ENCODE measurements at regions not wholly inside any gene's neighbourhood (a gene's known extent, or its start where the extent isn't known, plus 50 kb on each side); places are given as distances from the start of the nearest gene placed in this dataset.
"Not testable (repeated sequence)": the region's sequence is repeated elsewhere in the genome, so short reads cannot be mapped to it uniquely, and the experiment has no call there.

- ATAC-seq (ENCODE audit: insufficient read depth, low FRiP score) (no peak), DNase-seq (no peak)
- Histone ChIP-seq H3K27ac (ENCODE audit: low read depth in 1 of 2, low read length in 1 of 2) (no peak overlapping the region), H3K27me3 (ENCODE audit: control insufficient read depth in 3 of 3, insufficient read depth in 3 of 3, low read length in 2 of 3) (peaks cover 0 to 3% (median 0%) of the 10 kb centered on the region in 3 donors), H3K9me3 (ENCODE audit: control insufficient read depth in 4 of 4, insufficient read depth in 3 of 4, low read length in 3 of 4) (peaks cover 0 to 5% (median 2%) of the 10 kb centered on the region in 4 donors), H3K9ac (ENCODE audit: insufficient read depth in 1 of 2, low read length in 2 of 2) (no peak overlapping the region), H3K4me3 (no peak overlapping the region), H3K4me1 (ENCODE audit: control insufficient read depth in 5 of 5, insufficient read depth in 5 of 5, low read length in 5 of 5) (no peaks in the 10 kb centered on the region), H3K36me3 (ENCODE audit: control insufficient read depth in 4 of 4, insufficient read depth in 4 of 4, low read length in 4 of 4) (no peaks in the 10 kb centered on the region)
- TF ChIP-seq, protein P1, sequence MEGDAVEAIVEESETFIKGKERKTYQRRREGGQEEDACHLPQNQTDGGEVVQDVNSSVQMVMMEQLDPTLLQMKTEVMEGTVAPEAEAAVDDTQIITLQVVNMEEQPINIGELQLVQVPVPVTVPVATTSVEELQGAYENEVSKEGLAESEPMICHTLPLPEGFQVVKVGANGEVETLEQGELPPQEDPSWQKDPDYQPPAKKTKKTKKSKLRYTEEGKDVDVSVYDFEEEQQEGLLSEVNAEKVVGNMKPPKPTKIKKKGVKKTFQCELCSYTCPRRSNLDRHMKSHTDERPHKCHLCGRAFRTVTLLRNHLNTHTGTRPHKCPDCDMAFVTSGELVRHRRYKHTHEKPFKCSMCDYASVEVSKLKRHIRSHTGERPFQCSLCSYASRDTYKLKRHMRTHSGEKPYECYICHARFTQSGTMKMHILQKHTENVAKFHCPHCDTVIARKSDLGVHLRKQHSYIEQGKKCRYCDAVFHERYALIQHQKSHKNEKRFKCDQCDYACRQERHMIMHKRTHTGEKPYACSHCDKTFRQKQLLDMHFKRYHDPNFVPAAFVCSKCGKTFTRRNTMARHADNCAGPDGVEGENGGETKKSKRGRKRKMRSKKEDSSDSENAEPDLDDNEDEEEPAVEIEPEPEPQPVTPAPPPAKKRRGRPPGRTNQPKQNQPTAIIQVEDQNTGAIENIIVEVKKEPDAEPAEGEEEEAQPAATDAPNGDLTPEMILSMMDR (IDR thresholded peaks at IDR 0.05; ENCODE audit: control extremely low read depth, extremely low read depth) = no peak
These were observed 51.0 kb upstream of the IRX5 start for GRCh38 chr16:54879681-54880080.

DNA sequence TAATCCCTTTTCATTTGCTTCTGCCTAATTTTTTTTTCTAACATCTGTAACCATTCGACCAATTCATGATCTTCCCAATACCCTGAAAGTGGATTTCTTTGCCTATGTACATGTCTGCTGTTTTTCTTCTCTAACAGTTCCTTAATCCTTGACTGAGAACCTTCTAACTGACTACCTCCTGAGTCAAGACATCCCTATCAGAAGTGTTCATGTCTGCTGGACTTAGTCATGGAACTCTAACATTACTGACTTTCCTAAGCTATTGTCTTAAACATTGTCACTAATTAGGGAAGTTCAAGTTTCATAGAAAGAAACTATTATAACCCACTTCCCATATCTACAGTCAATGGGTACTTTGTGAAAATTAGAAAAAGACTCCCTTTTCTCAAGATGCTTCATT lies 52.4 kb upstream of the IRX5 start:
- no peaks in the 10 kb centered on the region for H3K36me3 ChIP-seq (ENCODE audit: control insufficient read depth in 4 of 4, insufficient read depth in 4 of 4, low read length in 4 of 4)
- H3K9ac ChIP-seq (ENCODE audit: insufficient read depth in 1 of 2, low read length in 2 of 2) = no peak overlapping the region
- TF ChIP-seq, protein P1 (IDR thresholded peaks at IDR 0.05; ENCODE audit: control extremely low read depth, extremely low read depth) = no peak
- H3K4me3 ChIP-seq = no peak overlapping the region
- H3K4me1 ChIP-seq (ENCODE audit: control insufficient read depth in 5 of 5, insufficient read depth in 5 of 5, low read length in 5 of 5) = no peaks in the 10 kb centered on the region
- no peaks in the 10 kb centered on the region for H3K9me3 ChIP-seq (ENCODE audit: control insufficient read depth in 4 of 4, insufficient read depth in 3 of 4, low read length in 3 of 4)
- ATAC-seq (ENCODE audit: insufficient read depth, low FRiP score) (no peak), DNase-seq (no peak)
- 84 to 94% methylated on average over 1 of the region's 1 CpG for WGBS, 2 donors
- no peak overlapping the region for H3K27ac ChIP-seq (ENCODE audit: low read depth in 1 of 2, low read length in 1 of 2)
- peaks cover 0 to 3% (median 0%) of the 10 kb centered on the region in 3 donors for H3K27me3 ChIP-seq (ENCODE audit: control insufficient read depth in 3 of 3, insufficient read depth in 3 of 3, low read length in 2 of 3)

GRCh38 chr16:54875443-54875842 lies 55.2 kb upstream of the IRX5 start:
- TF ChIP-seq, protein P1 (IDR thresholded peaks at IDR 0.05; ENCODE audit: control extremely low read depth, extremely low read depth) = no peak
- H3K27ac ChIP-seq (ENCODE audit: low read depth in 1 of 2, low read length in 1 of 2) = no peak overlapping the region
- no peaks in the 10 kb centered on the region for H3K36me3 ChIP-seq (ENCODE audit: control insufficient read depth in 4 of 4, insufficient read depth in 4 of 4, low read length in 4 of 4)
- H3K4me1 ChIP-seq (ENCODE audit: control insufficient read depth in 5 of 5, insufficient read depth in 5 of 5, low read length in 5 of 5) = no peaks in the 10 kb centered on the region
- ATAC-seq (ENCODE audit: insufficient read depth, low FRiP score) = no peak
- H3K9me3 ChIP-seq (ENCODE audit: control insufficient read depth in 4 of 4, insufficient read depth in 3 of 4, low read length in 3 of 4) = peaks cover 0 to 2% (median 0%) of the 10 kb centered on the region in 4 donors
- 54 to 71% methylated on average over 1 of the region's 1 CpG for WGBS, 2 donors
- no peak overlapping the region for H3K4me3 ChIP-seq
- H3K9ac ChIP-seq (ENCODE audit: insufficient read depth in 1 of 2, low read length in 2 of 2) = no peak overlapping the region
- no peak for DNase-seq
- H3K27me3 ChIP-seq (ENCODE audit: control insufficient read depth in 3 of 3, insufficient read depth in 3 of 3, low read length in 2 of 3) = peaks cover 0 to 3% (median 0%) of the 10 kb centered on the region in 3 donors

GRCh38 chr16:54873716-54874373 lies 56.8 kb upstream of the IRX5 start:
- H3K4me1 ChIP-seq (ENCODE audit: control insufficient read depth in 5 of 5, insufficient read depth in 5 of 5, low read length in 5 of 5); H3K27me3 ChIP-seq (ENCODE audit: control insufficient read depth in 3 of 3, insufficient read depth in 3 of 3, low read length in 2 of 3); H3K9ac ChIP-seq (ENCODE audit: insufficient read depth in 1 of 2, low read length in 2 of 2); H3K9me3 ChIP-seq (ENCODE audit: control insufficient read depth in 4 of 4, insufficient read depth in 3 of 4, low read length in 3 of 4); H3K4me3 ChIP-seq; DNase-seq; H3K27ac ChIP-seq (ENCODE audit: low read depth in 1 of 2, low read length in 1 of 2); H3K36me3 ChIP-seq (ENCODE audit: control insufficient read depth in 4 of 4, insufficient read depth in 4 of 4, low read length in 4 of 4); ATAC-seq (ENCODE audit: insufficient read depth, low FRiP score): not testable (repeated sequence)
- 76 to 77% methylated on average over 12 of the region's 12 CpGs for WGBS, 2 donors
